COR-L47 (cell line): ENCODE measurements at regions not wholly inside any gene's neighbourhood (a gene's known extent, or its start where the extent isn't known, plus 50 kb on each side); places are given as distances from the start of the nearest gene placed in this dataset.

Experiments
- DNase-seq: peaks from one replicate; lab custom pipeline; 2025; lab: John Stamatoyannopoulos, UW

GRCh38 chr10:70939441-70940003 lies 51.2 kb upstream of the PCBD1 start:
- no peak for DNase-seq

- DNase-seq: peak; percentile 24
Observed at GRCh38 chr10:70940834-70941568, 52.6 kb upstream of the PCBD1 start.

- DNase-seq: no peak
Observed at GRCh38 chr10:70942125-70942524, 53.8 kb upstream of the PCBD1 start.

- no peak for DNase-seq
Observed at GRCh38 chr10:70942725-70943124, 54.4 kb upstream of the PCBD1 start.

- no peak for DNase-seq
Observed at GRCh38 chr10:70943249-70943648, 54.9 kb upstream of the PCBD1 start.

- no peak for DNase-seq
Observed at GRCh38 chr10:70943841-70944466, 55.6 kb upstream of the PCBD1 start.

- DNase-seq: no peak
Observed at GRCh38 chr10:70950037-70950436, 61.7 kb upstream of the PCBD1 start.

- no peak for DNase-seq
Observed at GRCh38 chr10:70950801-70951200, 62.4 kb upstream of the PCBD1 start.

- no peak for DNase-seq
Observed at GRCh38 chr10:70952401-70952800, 64.0 kb upstream of the PCBD1 start.

GRCh38 chr10:70952921-70953320 lies 64.6 kb upstream of the PCBD1 start:
- DNase-seq: no peak

- DNase-seq: no peak
Observed at GRCh38 chr10:70954381-70955176, 66.2 kb upstream of the PCBD1 start.

- DNase-seq: no peak
Observed at GRCh38 chr10:70956029-70956759, 67.8 kb upstream of the PCBD1 start.

GRCh38 chr10:70958396-70958795 lies 70.0 kb upstream of the PCBD1 start:
- DNase-seq: no peak

GRCh38 chr10:70960316-70960715 lies 72.0 kb upstream of the PCBD1 start:
- DNase-seq: no peak

GRCh38 chr10:70960783-70961570 lies 72.6 kb upstream of the PCBD1 start:
- no peak for DNase-seq

GRCh38 chr10:70962686-70963085 lies 74.3 kb upstream of the PCBD1 start:
- DNase-seq: no peak

GRCh38 chr10:70963271-70963670 lies 74.9 kb upstream of the PCBD1 start:
- no peak for DNase-seq

- no peak for DNase-seq
Observed at GRCh38 chr10:70964245-70964644, 75.9 kb upstream of the PCBD1 start.

- DNase-seq: no peak
Observed at GRCh38 chr10:70964881-70965280, 76.5 kb upstream of the PCBD1 start.

GRCh38 chr10:70965566-70965965 lies 77.2 kb upstream of the PCBD1 start:
- DNase-seq: no peak
